ENCODE measurements at regions not wholly inside any gene's neighbourhood (a gene's known extent, or its start where the extent isn't known, plus 50 kb on each side); places are given as distances from the start of the nearest gene placed in this dataset.

- FAIRE-seq: no peak
- TF ChIP-seq POLR2AphosphoS5 (IDR thresholded peaks at IDR 0.05; ENCODE audit: low read depth, low read length): no peak
- no peak for TF ChIP-seq TAF1 (IDR thresholded peaks at IDR 0.05; ENCODE audit: borderline replicate concordance, low read depth, low read length)
- no peak for TF ChIP-seq POLR2A (IDR thresholded peaks at IDR 0.05; ENCODE audit: low read depth, low read length)
- no peak for DNase-seq (ENCODE audit: insufficient read length)
These were observed 93.0 kb upstream of the IL6 start for GRCh38 chr7:22633954-22634474.

GRCh38 chr7:22633286-22633953 lies 93.6 kb upstream of the IL6 start:
- DNase-seq (ENCODE audit: insufficient read length): no peak
- no peak for TF ChIP-seq POLR2A (IDR thresholded peaks at IDR 0.05; ENCODE audit: low read depth, low read length)
- no peak for TF ChIP-seq TAF1 (IDR thresholded peaks at IDR 0.05; ENCODE audit: borderline replicate concordance, low read depth, low read length)
- no peak for TF ChIP-seq POLR2AphosphoS5 (IDR thresholded peaks at IDR 0.05; ENCODE audit: low read depth, low read length)
- no peak for FAIRE-seq

GRCh38 chr7:22632674-22633073 lies 94.3 kb upstream of the IL6 start:
- FAIRE-seq: no peak
- no peak for DNase-seq (ENCODE audit: insufficient read length)
- no peak for TF ChIP-seq POLR2AphosphoS5 (IDR thresholded peaks at IDR 0.05; ENCODE audit: low read depth, low read length)
- TF ChIP-seq TAF1 (IDR thresholded peaks at IDR 0.05; ENCODE audit: borderline replicate concordance, low read depth, low read length): no peak
- no peak for TF ChIP-seq POLR2A (IDR thresholded peaks at IDR 0.05; ENCODE audit: low read depth, low read length)

GRCh38 chr7:22631730-22632129 lies 95.3 kb upstream of the IL6 start:
- TF ChIP-seq TAF1 (IDR thresholded peaks at IDR 0.05; ENCODE audit: borderline replicate concordance, low read depth, low read length) (no peak), POLR2A (IDR thresholded peaks at IDR 0.05; ENCODE audit: low read depth, low read length) (no peak), POLR2AphosphoS5 (IDR thresholded peaks at IDR 0.05; ENCODE audit: low read depth, low read length) (no peak)
- no peak for DNase-seq (ENCODE audit: insufficient read length)
- no peak for FAIRE-seq

- DNase-seq (ENCODE audit: insufficient read length) (no peak), FAIRE-seq (no peak)
- no peak for TF ChIP-seq TAF1 (IDR thresholded peaks at IDR 0.05; ENCODE audit: borderline replicate concordance, low read depth, low read length)
- no peak for TF ChIP-seq POLR2AphosphoS5 (IDR thresholded peaks at IDR 0.05; ENCODE audit: low read depth, low read length)
- no peak for TF ChIP-seq POLR2A (IDR thresholded peaks at IDR 0.05; ENCODE audit: low read depth, low read length)
These were observed 96.9 kb upstream of the IL6 start for GRCh38 chr7:22630069-22630468.

- no peak for DNase-seq (ENCODE audit: insufficient read length)
- TF ChIP-seq POLR2A (IDR thresholded peaks at IDR 0.05; ENCODE audit: low read depth, low read length) (no peak), TAF1 (IDR thresholded peaks at IDR 0.05; ENCODE audit: borderline replicate concordance, low read depth, low read length) (no peak), POLR2AphosphoS5 (IDR thresholded peaks at IDR 0.05; ENCODE audit: low read depth, low read length) (no peak)
- no peak for FAIRE-seq
These were observed 97.9 kb upstream of the IL6 start for GRCh38 chr7:22629056-22629455.

GRCh38 chr7:22628112-22628511 lies 98.9 kb upstream of the IL6 start:
- no peak for FAIRE-seq
- no peak for DNase-seq (ENCODE audit: insufficient read length)
- no peak for TF ChIP-seq POLR2AphosphoS5 (IDR thresholded peaks at IDR 0.05; ENCODE audit: low read depth, low read length)
- no peak for TF ChIP-seq TAF1 (IDR thresholded peaks at IDR 0.05; ENCODE audit: borderline replicate concordance, low read depth, low read length)
- TF ChIP-seq POLR2A (IDR thresholded peaks at IDR 0.05; ENCODE audit: low read depth, low read length): no peak

GRCh38 chr7:22627136-22627535 lies 99.9 kb upstream of the IL6 start:
- FAIRE-seq (no peak), DNase-seq (ENCODE audit: insufficient read length) (no peak)
- TF ChIP-seq TAF1 (IDR thresholded peaks at IDR 0.05; ENCODE audit: borderline replicate concordance, low read depth, low read length) (no peak), POLR2AphosphoS5 (IDR thresholded peaks at IDR 0.05; ENCODE audit: low read depth, low read length) (no peak), POLR2A (IDR thresholded peaks at IDR 0.05; ENCODE audit: low read depth, low read length) (no peak)

- TF ChIP-seq TAF1 (IDR thresholded peaks at IDR 0.05; ENCODE audit: borderline replicate concordance, low read depth, low read length) (no peak), POLR2AphosphoS5 (IDR thresholded peaks at IDR 0.05; ENCODE audit: low read depth, low read length) (no peak), POLR2A (IDR thresholded peaks at IDR 0.05; ENCODE audit: low read depth, low read length) (no peak)
These were observed 101.7 kb upstream of the IL6 start for GRCh38 chr7:22625251-22625650.

GRCh38 chr7:22624781-22625180 lies 102.2 kb upstream of the IL6 start:
- FAIRE-seq: no peak
- no peak for TF ChIP-seq TAF1 (IDR thresholded peaks at IDR 0.05; ENCODE audit: borderline replicate concordance, low read depth, low read length)
- no peak for TF ChIP-seq POLR2AphosphoS5 (IDR thresholded peaks at IDR 0.05; ENCODE audit: low read depth, low read length)
- DNase-seq (ENCODE audit: insufficient read length): no peak

More at GRCh38 chr7:22625251-22625650, 101.7 kb upstream of the IL6 start:
- FAIRE-seq (no peak), DNase-seq (ENCODE audit: insufficient read length) (no peak)

- FAIRE-seq (no peak), DNase-seq (ENCODE audit: insufficient read length) (no peak)
- TF ChIP-seq POLR2A (IDR thresholded peaks at IDR 0.05; ENCODE audit: low read depth, low read length): no peak
- no peak for TF ChIP-seq POLR2AphosphoS5 (IDR thresholded peaks at IDR 0.05; ENCODE audit: low read depth, low read length)
- TF ChIP-seq TAF1 (IDR thresholded peaks at IDR 0.05; ENCODE audit: borderline replicate concordance, low read depth, low read length): no peak
These were observed 104.7 kb upstream of the IL6 start for GRCh38 chr7:22622116-22622785.

GRCh38 chr7:22618528-22618927 lies 108.5 kb upstream of the IL6 start:
- no peak for FAIRE-seq
- DNase-seq (ENCODE audit: insufficient read length): no peak
- TF ChIP-seq POLR2A (IDR thresholded peaks at IDR 0.05; ENCODE audit: low read depth, low read length): no peak
- TF ChIP-seq TAF1 (IDR thresholded peaks at IDR 0.05; ENCODE audit: borderline replicate concordance, low read depth, low read length): no peak
